ENCODE measurements at regions not wholly inside any gene's neighbourhood (a gene's known extent, or its start where the extent isn't known, plus 50 kb on each side); places are given as distances from the start of the nearest gene placed in this dataset.
"Not testable (repeated sequence)": the region's sequence is repeated elsewhere in the genome, so short reads cannot be mapped to it uniquely, and the experiment has no call there.

DNA sequence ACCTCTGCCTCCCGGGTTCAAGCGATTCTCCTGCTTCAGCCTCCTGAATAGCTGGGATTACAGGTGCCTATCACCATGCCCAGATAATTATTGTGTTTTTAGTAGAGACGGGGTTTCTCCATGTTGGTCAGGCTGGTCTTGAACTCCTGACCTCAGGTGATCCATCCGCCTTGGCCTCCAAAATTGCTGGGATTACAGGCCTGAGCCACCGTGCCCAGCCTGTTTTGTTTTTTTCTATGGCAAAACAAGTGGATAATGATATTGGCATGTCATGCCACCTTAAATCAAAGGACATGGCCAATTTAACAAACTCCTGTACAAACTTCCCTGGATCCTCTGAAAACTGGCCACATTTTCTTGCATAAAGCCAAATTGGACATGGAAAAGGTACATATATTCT is 64.3 kb upstream of the SYN3 start:
- TF ChIP-seq, protein P1, sequence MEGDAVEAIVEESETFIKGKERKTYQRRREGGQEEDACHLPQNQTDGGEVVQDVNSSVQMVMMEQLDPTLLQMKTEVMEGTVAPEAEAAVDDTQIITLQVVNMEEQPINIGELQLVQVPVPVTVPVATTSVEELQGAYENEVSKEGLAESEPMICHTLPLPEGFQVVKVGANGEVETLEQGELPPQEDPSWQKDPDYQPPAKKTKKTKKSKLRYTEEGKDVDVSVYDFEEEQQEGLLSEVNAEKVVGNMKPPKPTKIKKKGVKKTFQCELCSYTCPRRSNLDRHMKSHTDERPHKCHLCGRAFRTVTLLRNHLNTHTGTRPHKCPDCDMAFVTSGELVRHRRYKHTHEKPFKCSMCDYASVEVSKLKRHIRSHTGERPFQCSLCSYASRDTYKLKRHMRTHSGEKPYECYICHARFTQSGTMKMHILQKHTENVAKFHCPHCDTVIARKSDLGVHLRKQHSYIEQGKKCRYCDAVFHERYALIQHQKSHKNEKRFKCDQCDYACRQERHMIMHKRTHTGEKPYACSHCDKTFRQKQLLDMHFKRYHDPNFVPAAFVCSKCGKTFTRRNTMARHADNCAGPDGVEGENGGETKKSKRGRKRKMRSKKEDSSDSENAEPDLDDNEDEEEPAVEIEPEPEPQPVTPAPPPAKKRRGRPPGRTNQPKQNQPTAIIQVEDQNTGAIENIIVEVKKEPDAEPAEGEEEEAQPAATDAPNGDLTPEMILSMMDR (IDR thresholded peaks at IDR 0.05), result not testable (repeated sequence)
- TF ChIP-seq POLR2A (IDR thresholded peaks at IDR 0.05; ENCODE audit: low read depth), result not testable (repeated sequence)
